GM23338 (cell line): ENCODE measurements at regions not wholly inside any gene's neighbourhood (a gene's known extent, or its start where the extent isn't known, plus 50 kb on each side); places are given as distances from the start of the nearest gene placed in this dataset.

ENCODE experiments used
- ATAC-seq: fragments of 200-7000 bp; cut with Tn5 transposase; 3 replicates; pipeline ENCODE4 v1.9.1; 2020
- DNase-seq: peaks from one replicate; pipeline ENCODE4 v3.0.0-alpha.2; 2015; ENCODE audit warnings: low spot score
- H2AFZ ChIP-seq: fragments of 200-600 bp; sonication (generic); 2 replicates; pipeline ENCODE4 v1.8.0; 2016; ENCODE audit warnings: antibody characterized with exemption, mild to moderate bottlenecking, moderate library complexity
- H3F3A ChIP-seq: fragments of 200-600 bp; sonication (generic); replicated peaks from 2 replicates; pipeline ENCODE4 v1.8.0; 2017; ENCODE audit warnings: antibody characterized with exemption, mixed run types, low read depth
- H3K27ac ChIP-seq: fragments of 200-600 bp; sonication (generic); 2 replicates; pipeline ENCODE4 v1.6.1; 2016; ENCODE audit warnings: low read depth
- H3K27me3 ChIP-seq: fragments of 200-600 bp; sonication (generic); 2 replicates; pipeline ENCODE4 v1.8.0; 2016; ENCODE audit warnings: mild to moderate bottlenecking, mixed run types, moderate library complexity; ENCODE audit not compliant: insufficient read depth
- H3K36me3 ChIP-seq: fragments of 200-600 bp; sonication (generic); 2 replicates; pipeline ENCODE4 v1.8.0; 2016; ENCODE audit warnings: mild to moderate bottlenecking; ENCODE audit not compliant: insufficient read depth
- H3K4me1 ChIP-seq: fragments of 200-600 bp; sonication (generic); 2 replicates; pipeline ENCODE4 v1.8.0; 2016; ENCODE audit warnings: mild to moderate bottlenecking, moderate library complexity; ENCODE audit not compliant: insufficient read depth
- H3K4me2 ChIP-seq: fragments of 200-600 bp; sonication (generic); 2 replicates; pipeline ENCODE4 v1.7.1; 2017; ENCODE audit warnings: mixed run types
- H3K4me3 ChIP-seq: fragments of 200-600 bp; sonication (generic); 2 replicates; pipeline ENCODE4 v1.6.1; 2016; ENCODE audit warnings: mixed run types
- H3K79me2 ChIP-seq: fragments of 200-600 bp; sonication (generic); replicated peaks from 2 replicates; pipeline ENCODE4 v1.8.0; 2017; ENCODE audit warnings: mild to moderate bottlenecking; ENCODE audit not compliant: insufficient read depth
- H3K9me2 ChIP-seq: fragments of 200-600 bp; sonication (generic); 2 replicates; pipeline ENCODE4 v1.8.0; 2017; ENCODE audit not compliant: insufficient read depth
- H4K20me1 ChIP-seq: fragments of 200-600 bp; sonication (generic); replicated peaks from 2 replicates; pipeline ENCODE4 v1.8.0; 2017; ENCODE audit warnings: mild to moderate bottlenecking; ENCODE audit not compliant: insufficient read depth
- H3K27ac Mint-ChIP-seq: 2 replicates; pipeline ENCODE4 v1.8.0; 2020; ENCODE audit warnings: inconsistent platforms, mild to moderate bottlenecking, moderate library complexity, mixed read lengths
- H3K27me3 Mint-ChIP-seq: 3 replicates; pipeline ENCODE4 v1.8.0; 2022; ENCODE audit warnings: low read depth, mild to moderate bottlenecking, moderate library complexity, mixed read lengths, inconsistent platforms; ENCODE audit not compliant: insufficient read depth, poor library complexity
- H3K36me3 Mint-ChIP-seq: 3 replicates; pipeline ENCODE4 v1.8.0; 2021; ENCODE audit warnings: low read depth, mild to moderate bottlenecking, inconsistent platforms, moderate library complexity, mixed read lengths
- H3K4me1 Mint-ChIP-seq: 3 replicates; pipeline ENCODE4 v1.8.0; 2020; ENCODE audit warnings: mild to moderate bottlenecking, inconsistent platforms, mixed read lengths
- H3K4me3 Mint-ChIP-seq: 3 replicates; pipeline ENCODE4 v1.8.0; 2021; ENCODE audit warnings: moderate library complexity, mild to moderate bottlenecking, inconsistent platforms, mixed read lengths
- H3K9me3 Mint-ChIP-seq: 3 replicates; pipeline ENCODE4 v1.8.0; 2020; ENCODE audit warnings: moderate library complexity, mild to moderate bottlenecking, inconsistent platforms, mixed read lengths
- CREB1 ChIP-seq: fragments of 250-450 bp; sonication (Bioruptor Pico); IDR thresholded peaks from 2 replicates; pipeline ENCODE4 v1.5.0; 2020; ENCODE audit warnings: low read depth, mild to moderate bottlenecking, moderate library complexity
- EZH2 ChIP-seq: fragments of 200-600 bp; sonication (generic); IDR thresholded peaks from one replicate; pipeline ENCODE4 v1.8.0; 2017; ENCODE audit warnings: antibody characterized with exemption, mild to moderate bottlenecking, low read depth; ENCODE audit not compliant: unreplicated experiment
- EZH2phosphoT487 ChIP-seq: fragments of 200-600 bp; sonication (generic); IDR thresholded peaks from one replicate; pipeline ENCODE4 v1.8.1; 2018; ENCODE audit warnings: antibody characterized with exemption; ENCODE audit not compliant: unreplicated experiment
- NANOG ChIP-seq: IDR thresholded peaks from 2 replicates; pipeline ENCODE4 v1.6.1; 2016; ENCODE audit warnings: antibody characterized with exemption, borderline replicate concordance
- POLR2AphosphoS5 ChIP-seq: IDR thresholded peaks from 2 replicates; pipeline ENCODE4 v1.6.1; 2016; ENCODE audit warnings: antibody characterized with exemption, low read depth
- REST ChIP-seq: IDR thresholded peaks from one replicate; pipeline ENCODE4 v1.6.1; 2018; ENCODE audit warnings: antibody characterized with exemption; ENCODE audit not compliant: unreplicated experiment
- ZNF331 ChIP-seq: fragments of 250-450 bp; sonication (Bioruptor Pico); IDR thresholded peaks from 2 replicates; pipeline ENCODE4 v1.5.0; 2020; ENCODE audit warnings: low read depth, mild to moderate bottlenecking, moderate library complexity
- ZNF462 ChIP-seq: fragments of 250-450 bp; sonication (Bioruptor Pico); IDR thresholded peaks from 2 replicates; pipeline ENCODE4 v1.5.0; 2020; ENCODE audit warnings: mild to moderate bottlenecking, moderate library complexity
- TF ChIP-seq, protein P1 (sequence below), 2 experiments: fragments of 200-600 bp in 1 of 2; sonication (generic) in 1 of 2; conservative IDR thresholded peaks; 2 replicates each; pipeline versions ENCODE4 v1.5.1 to v1.6.1; 2016 to 2017; ENCODE audit warnings: antibody characterized with exemption in 2 of 2, low read depth in 2 of 2, mild to moderate bottlenecking in 2 of 2, moderate library complexity in 1 of 2

DNA sequence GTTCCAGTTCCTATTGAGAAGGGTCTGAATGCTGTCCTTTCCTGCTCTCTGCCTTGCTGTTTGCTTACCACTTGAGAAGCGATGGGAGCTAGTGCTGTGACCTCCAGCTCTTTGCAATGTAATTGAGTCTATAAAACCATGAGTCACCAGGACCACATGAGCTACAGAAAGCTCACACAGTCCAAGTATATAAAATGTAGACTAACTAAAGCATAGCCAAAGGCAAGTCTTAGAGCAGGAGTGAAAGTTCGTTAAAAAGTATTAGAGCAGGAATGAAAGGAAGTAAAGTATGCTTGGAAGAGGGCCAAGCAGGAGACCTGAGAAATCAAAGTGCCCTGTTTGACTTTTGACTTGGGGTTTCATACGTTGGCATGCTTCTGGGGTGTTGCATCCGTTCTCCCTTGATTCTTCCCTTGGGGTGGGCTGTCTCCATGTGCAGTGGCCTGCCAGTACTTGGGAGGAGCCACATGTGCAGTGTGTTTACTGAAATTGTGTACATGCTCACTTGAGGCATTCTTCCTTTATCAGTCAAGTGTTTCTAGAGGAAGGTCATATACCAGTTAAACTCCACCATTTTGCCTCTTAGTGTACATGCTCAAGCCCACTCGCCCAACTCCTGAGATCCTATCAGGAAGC lies 71.3 kb upstream of the KIT start:
- no peak overlapping the region for H3K27ac ChIP-seq
- no peaks in the 10 kb centered on the region for H4K20me1 ChIP-seq
- ATAC-seq = no peak
- Mint-ChIP-seq H3K9me3 (no peaks in the 10 kb centered on the region), H3K27me3 (no peaks in the 10 kb centered on the region), H3K4me3 (no peak overlapping the region), H3K27ac (no peak overlapping the region), H3K4me1 (no peaks in the 10 kb centered on the region), H3K36me3 (no peaks in the 10 kb centered on the region)
- no peak for TF ChIP-seq ZNF331
- no peak overlapping the region for H2AFZ ChIP-seq
- H3K79me2 ChIP-seq = no peaks in the 10 kb centered on the region
- H3K36me3 ChIP-seq = no peaks in the 10 kb centered on the region
- no peak overlapping the region for H3K4me2 ChIP-seq
- no peaks in the 10 kb centered on the region for H3K27me3 ChIP-seq
- peaks cover 4% of the 10 kb centered on the region; the same call in 1 of the 2 replicates for H3K9me2 ChIP-seq
- H3F3A ChIP-seq = no peaks in the 10 kb centered on the region
- no peaks in the 10 kb centered on the region for H3K4me1 ChIP-seq
- no peak overlapping the region for H3K4me3 ChIP-seq
- DNase-seq = no peak

DNA sequence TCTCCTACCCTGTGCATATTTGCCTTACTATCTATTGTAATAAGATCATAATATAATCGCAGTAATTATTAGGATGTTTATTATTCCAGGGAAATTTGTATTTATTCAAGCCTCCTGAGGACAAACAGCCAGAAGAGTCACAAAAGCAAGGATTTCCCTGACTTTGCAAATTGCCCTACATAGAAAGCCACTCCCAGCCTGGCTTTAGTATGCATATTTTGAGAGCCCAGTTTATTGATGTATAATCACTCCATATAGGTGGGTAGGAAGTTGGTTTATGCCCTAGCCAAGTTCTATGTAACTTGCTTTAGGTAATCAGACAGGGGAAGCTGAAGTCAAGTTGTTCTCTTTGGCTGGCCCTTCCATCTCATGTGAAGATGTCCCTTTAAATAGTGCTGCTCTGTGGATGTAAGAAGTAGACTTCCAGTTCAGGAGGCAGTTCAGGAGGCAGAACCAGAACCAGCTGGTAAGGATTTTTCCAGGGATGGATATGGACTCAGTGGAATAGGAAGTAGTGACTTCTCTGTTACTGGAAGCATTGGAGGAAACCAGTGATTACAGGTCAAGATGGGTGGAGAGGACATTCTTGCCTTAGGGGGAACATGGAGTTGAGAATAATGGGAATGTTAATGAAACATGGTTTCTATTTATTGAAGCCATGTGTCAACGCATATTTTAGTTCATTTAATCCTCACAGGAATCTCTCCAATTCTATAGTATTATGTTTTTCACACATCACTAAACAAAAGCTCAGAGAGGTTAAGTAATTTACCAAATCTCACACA lies 70.5 kb upstream of the KIT start:
- no peak overlapping the region for H2AFZ ChIP-seq
- H3K36me3 Mint-ChIP-seq = no peaks in the 10 kb centered on the region
- H3K9me2 ChIP-seq = peaks cover 4% of the 10 kb centered on the region; the same call in 1 of the 2 replicates
- no peaks in the 10 kb centered on the region for H3K27me3 ChIP-seq
- no peaks in the 10 kb centered on the region for H3K79me2 ChIP-seq
- no peak for DNase-seq
- no peak overlapping the region for H3K27ac Mint-ChIP-seq
- H3K36me3 ChIP-seq = no peaks in the 10 kb centered on the region
- H3K9me3 Mint-ChIP-seq = no peaks in the 10 kb centered on the region
- no peaks in the 10 kb centered on the region for H3F3A ChIP-seq
- ATAC-seq = no peak
- no peaks in the 10 kb centered on the region for H3K4me1 Mint-ChIP-seq
- no peak overlapping the region for H3K4me3 ChIP-seq
- H3K27me3 Mint-ChIP-seq = no peaks in the 10 kb centered on the region
- H3K27ac ChIP-seq = no peak overlapping the region
- no peak overlapping the region for H3K4me2 ChIP-seq
- H3K4me3 Mint-ChIP-seq = no peak overlapping the region
- no peaks in the 10 kb centered on the region for H3K4me1 ChIP-seq
- no peaks in the 10 kb centered on the region for H4K20me1 ChIP-seq
- TF ChIP-seq NANOG (no peak), REST (no peak), POLR2AphosphoS5 (no peak), CREB1 (CRISPR knock-in tag) (no peak), ZNF462 (CRISPR knock-in tag) (no peak), EZH2phosphoT487 (no peak), EZH2 (no peak)
- TF ChIP-seq, protein P1, sequence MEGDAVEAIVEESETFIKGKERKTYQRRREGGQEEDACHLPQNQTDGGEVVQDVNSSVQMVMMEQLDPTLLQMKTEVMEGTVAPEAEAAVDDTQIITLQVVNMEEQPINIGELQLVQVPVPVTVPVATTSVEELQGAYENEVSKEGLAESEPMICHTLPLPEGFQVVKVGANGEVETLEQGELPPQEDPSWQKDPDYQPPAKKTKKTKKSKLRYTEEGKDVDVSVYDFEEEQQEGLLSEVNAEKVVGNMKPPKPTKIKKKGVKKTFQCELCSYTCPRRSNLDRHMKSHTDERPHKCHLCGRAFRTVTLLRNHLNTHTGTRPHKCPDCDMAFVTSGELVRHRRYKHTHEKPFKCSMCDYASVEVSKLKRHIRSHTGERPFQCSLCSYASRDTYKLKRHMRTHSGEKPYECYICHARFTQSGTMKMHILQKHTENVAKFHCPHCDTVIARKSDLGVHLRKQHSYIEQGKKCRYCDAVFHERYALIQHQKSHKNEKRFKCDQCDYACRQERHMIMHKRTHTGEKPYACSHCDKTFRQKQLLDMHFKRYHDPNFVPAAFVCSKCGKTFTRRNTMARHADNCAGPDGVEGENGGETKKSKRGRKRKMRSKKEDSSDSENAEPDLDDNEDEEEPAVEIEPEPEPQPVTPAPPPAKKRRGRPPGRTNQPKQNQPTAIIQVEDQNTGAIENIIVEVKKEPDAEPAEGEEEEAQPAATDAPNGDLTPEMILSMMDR (conservative IDR thresholded peaks at IDR 0.05; ENCODE audit: low read depth in 2 of 2) = no peak
